Hypothalamus (tissue), 51 donors: ENCODE measurements at regions not wholly inside any gene's neighbourhood (a gene's known extent, or its start where the extent isn't known, plus 50 kb on each side); places are given as distances from the start of the nearest gene placed in this dataset.

Source experiments
- DNase-seq, 51 donors: peaks; one replicate each; lab custom pipeline; 2025; lab: John Stamatoyannopoulos, UW

- DNase-seq, result no peak
Measured at GRCh38 chr4:163948920-163949455, 454.5 kb downstream of the TMA16 start.

GRCh38 chr4:163949976-163950601, 455.6 kb downstream of the TMA16 start:
- DNase-seq, result no peak

GRCh38 chr4:163955288-163955687, 460.8 kb downstream of the TMA16 start:
- no peak for DNase-seq

GRCh38 chr4:163958751-163959150, 464.3 kb downstream of the TMA16 start:
- no peak for DNase-seq

- no peak for DNase-seq
Measured at GRCh38 chr4:163959932-163960331, 465.4 kb downstream of the TMA16 start.

GRCh38 chr4:163966612-163967011, 472.1 kb downstream of the TMA16 start:
- no peak for DNase-seq

- DNase-seq, result no peak
Measured at GRCh38 chr4:163967263-163967662, 472.8 kb downstream of the TMA16 start.

GRCh38 chr4:163967710-163968109, 473.2 kb downstream of the TMA16 start:
- no peak for DNase-seq

- DNase-seq, result no peak
Measured at GRCh38 chr4:163969291-163969690, 474.8 kb downstream of the TMA16 start.

- no peak for DNase-seq
Measured at GRCh38 chr4:163976588-163976987, 482.1 kb downstream of the TMA16 start.

- DNase-seq, result no peak
Measured at GRCh38 chr4:163988391-163988790, 493.9 kb downstream of the TMA16 start.

GRCh38 chr4:163988865-163989264, 494.4 kb downstream of the TMA16 start:
- DNase-seq, result peak in 11 of 51 donors; percentile 1 to 44 (median 8)

GRCh38 chr4:163991298-163991865, 496.9 kb downstream of the TMA16 start:
- DNase-seq, result no peak

GRCh38 chr4:164009435-164009834, 514.9 kb downstream of the TMA16 start:
- no peak for DNase-seq

GRCh38 chr4:164011791-164012190, 517.3 kb downstream of the TMA16 start:
- DNase-seq, result no peak

GRCh38 chr4:164012396-164013027, 518.0 kb downstream of the TMA16 start:
- DNase-seq, result peak in 3 of 51 donors; percentile 2 to 22 (median 14)

- no peak for DNase-seq
Measured at GRCh38 chr4:164021947-164022346, 527.5 kb downstream of the TMA16 start.

GRCh38 chr4:164023214-164023613, 528.7 kb downstream of the TMA16 start:
- DNase-seq, result no peak

GRCh38 chr4:164027805-164028204, 533.3 kb downstream of the TMA16 start:
- DNase-seq, result no peak

- DNase-seq, result no peak
Measured at GRCh38 chr4:164039482-164039881, 545.0 kb downstream of the TMA16 start.

- DNase-seq, result no peak
Measured at GRCh38 chr4:164056426-164057142, 562.1 kb downstream of the TMA16 start.
